Stomach smooth muscle (tissue), 2 donors: ENCODE measurements at regions not wholly inside any gene's neighbourhood (a gene's known extent, or its start where the extent isn't known, plus 50 kb on each side); places are given as distances from the start of the nearest gene placed in this dataset.

Experiments
- H3K27ac ChIP-seq: one replicate; pipeline ENCODE4 v1.7.0; 2013; ENCODE audit warnings: mild to moderate bottlenecking, low read length, inconsistent platforms
- H3K27me3 ChIP-seq, 2 donors: one replicate each; pipeline ENCODE4 v1.7.0; 2013; ENCODE audit warnings: low read length in 2 of 2; ENCODE audit not compliant: insufficient read depth in 2 of 2, control insufficient read depth in 1 of 2
- H3K36me3 ChIP-seq, 2 donors: one replicate each; pipeline ENCODE4 v1.7.0; 2013; ENCODE audit warnings: low read length in 2 of 2; ENCODE audit not compliant: control insufficient read depth in 2 of 2, insufficient read depth in 2 of 2
- H3K4me1 ChIP-seq: one replicate; pipeline ENCODE4 v1.7.0; 2013; ENCODE audit warnings: low read length; ENCODE audit not compliant: control insufficient read depth, insufficient read depth
- H3K4me3 ChIP-seq, 2 donors: one replicate each; pipeline ENCODE4 v1.7.0; 2013; ENCODE audit warnings: low read length in 2 of 2
- H3K9ac ChIP-seq, 2 donors: one replicate each; pipeline ENCODE4 v1.7.0; 2013; ENCODE audit warnings: low read length in 2 of 2, mild to moderate bottlenecking in 1 of 2
- H3K9me3 ChIP-seq, 2 donors: one replicate each; pipeline ENCODE4 v1.7.0; 2013; ENCODE audit warnings: low read length in 2 of 2; ENCODE audit not compliant: control insufficient read depth in 2 of 2
- donor health status: healthy.
- donor health status: Pancreatic carcinoma.

DNA sequence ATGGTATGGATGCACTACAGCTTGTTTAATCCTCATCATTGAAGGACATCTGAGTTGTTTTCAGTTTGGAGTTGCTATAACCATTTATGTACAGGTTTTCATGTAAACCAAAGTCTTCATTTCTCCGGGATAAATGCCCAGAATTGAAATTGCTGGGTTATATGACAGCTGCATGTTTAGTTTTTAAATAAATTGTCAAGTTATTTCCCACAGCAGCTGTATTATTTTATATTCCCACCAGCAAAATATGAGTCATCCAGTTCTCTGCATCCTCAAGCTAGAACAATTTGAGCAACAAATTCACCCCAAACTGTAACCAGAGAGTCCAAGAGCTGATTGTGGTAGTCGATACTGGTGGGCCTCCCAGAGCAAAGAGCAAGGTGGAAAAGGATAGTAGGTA lies 125.6 kb upstream of the PRNP start:
- no peak overlapping the region for H3K27ac ChIP-seq
- H3K9ac ChIP-seq: no peak overlapping the region
- H3K4me1 ChIP-seq: no peaks in the 10 kb centered on the region
- no peak overlapping the region for H3K4me3 ChIP-seq
- no peaks in the 10 kb centered on the region for H3K27me3 ChIP-seq
- no peaks in the 10 kb centered on the region for H3K9me3 ChIP-seq
- H3K36me3 ChIP-seq: no peaks in the 10 kb centered on the region

- Histone ChIP-seq H3K27me3 (no peaks in the 10 kb centered on the region), H3K9ac (no peak overlapping the region), H3K4me1 (no peaks in the 10 kb centered on the region), H3K4me3 (no peak overlapping the region), H3K9me3 (no peaks in the 10 kb centered on the region), H3K36me3 (no peaks in the 10 kb centered on the region), H3K27ac (no peak overlapping the region)
Measured at GRCh38 chr20:4559906-4560305, 126.3 kb upstream of the PRNP start.

GRCh38 chr20:4559106-4559505 lies 127.2 kb upstream of the PRNP start:
- H3K9ac ChIP-seq: no peak overlapping the region
- H3K4me3 ChIP-seq: no peak overlapping the region
- H3K27me3 ChIP-seq: no peaks in the 10 kb centered on the region
- no peaks in the 10 kb centered on the region for H3K4me1 ChIP-seq
- H3K36me3 ChIP-seq: no peaks in the 10 kb centered on the region
- no peak overlapping the region for H3K27ac ChIP-seq
- H3K9me3 ChIP-seq: no peaks in the 10 kb centered on the region

GRCh38 chr20:4556781-4557180 lies 129.5 kb upstream of the PRNP start:
- Histone ChIP-seq H3K9ac (no peak overlapping the region), H3K27me3 (no peaks in the 10 kb centered on the region), H3K4me3 (no peak overlapping the region), H3K27ac (no peak overlapping the region), H3K36me3 (no peaks in the 10 kb centered on the region), H3K4me1 (no peaks in the 10 kb centered on the region), H3K9me3 (no peaks in the 10 kb centered on the region)

- Histone ChIP-seq H3K27me3 (no peaks in the 10 kb centered on the region), H3K27ac (no peak overlapping the region), H3K4me1 (peaks cover 2% of the 10 kb centered on the region), H3K9me3 (no peaks in the 10 kb centered on the region), H3K4me3 (no peak overlapping the region), H3K36me3 (no peaks in the 10 kb centered on the region), H3K9ac (no peak overlapping the region)
Measured at GRCh38 chr20:4555188-4555890, 130.9 kb upstream of the PRNP start.

- no peak overlapping the region for H3K4me3 ChIP-seq
- no peak overlapping the region for H3K9ac ChIP-seq
- H3K4me1 ChIP-seq: peaks cover 5% of the 10 kb centered on the region
- H3K27ac ChIP-seq: no peak overlapping the region
- no peaks in the 10 kb centered on the region for H3K36me3 ChIP-seq
- H3K27me3 ChIP-seq: no peaks in the 10 kb centered on the region
- peaks cover 0 to under 1% of the 10 kb centered on the region in 2 donors for H3K9me3 ChIP-seq
Measured at GRCh38 chr20:4554346-4554745, 131.9 kb upstream of the PRNP start.

- H3K9me3 ChIP-seq: peaks cover 2 to 3% of the 10 kb centered on the region in 2 donors
- H3K27ac ChIP-seq: no peak overlapping the region
- no peaks in the 10 kb centered on the region for H3K27me3 ChIP-seq
- no peaks in the 10 kb centered on the region for H3K36me3 ChIP-seq
- no peak overlapping the region for H3K4me3 ChIP-seq
- H3K4me1 ChIP-seq: peaks cover 5% of the 10 kb centered on the region
- no peak overlapping the region for H3K9ac ChIP-seq
Measured at GRCh38 chr20:4552075-4552640, 134.1 kb upstream of the PRNP start.

GRCh38 chr20:4550740-4551139 lies 135.5 kb upstream of the PRNP start:
- Histone ChIP-seq H3K4me1 (peaks cover 5% of the 10 kb centered on the region), H3K9ac (no peak overlapping the region), H3K27me3 (no peaks in the 10 kb centered on the region), H3K36me3 (no peaks in the 10 kb centered on the region), H3K9me3 (peaks cover 2 to 3% of the 10 kb centered on the region in 2 donors), H3K4me3 (no peak overlapping the region), H3K27ac (no peak overlapping the region)

DNA sequence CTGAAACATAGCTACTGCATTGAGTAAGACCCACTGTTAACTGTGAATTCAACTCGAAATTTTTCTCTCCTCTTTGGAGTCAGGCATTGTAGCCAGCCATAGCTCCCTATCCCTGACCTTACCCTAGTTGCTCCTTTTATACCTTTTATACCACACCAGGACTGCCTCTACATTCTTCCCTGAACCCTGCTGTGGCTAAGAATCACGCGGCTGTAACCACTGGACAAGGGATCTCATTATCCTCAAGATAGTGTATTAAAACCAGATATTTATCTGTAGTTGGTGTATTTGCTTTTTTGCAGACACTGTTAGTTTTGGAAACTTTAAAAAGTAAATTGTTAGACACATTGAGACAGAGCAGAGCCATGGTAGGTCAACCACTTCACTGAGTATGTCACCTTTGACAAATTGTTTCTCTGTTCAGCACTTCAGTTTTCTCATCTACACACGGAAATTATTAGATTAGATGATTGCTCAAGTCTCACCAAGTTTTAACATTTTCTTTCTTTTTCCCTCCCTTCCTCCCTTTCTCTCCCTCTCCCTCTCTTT lies 136.5 kb upstream of the PRNP start:
- peaks cover 5% of the 10 kb centered on the region for H3K4me1 ChIP-seq
- no peak overlapping the region for H3K9ac ChIP-seq
- H3K27ac ChIP-seq: no peak overlapping the region
- H3K4me3 ChIP-seq: no peak overlapping the region
- no peaks in the 10 kb centered on the region for H3K27me3 ChIP-seq
- H3K36me3 ChIP-seq: no peaks in the 10 kb centered on the region
- H3K9me3 ChIP-seq: peaks cover 2 to 3% of the 10 kb centered on the region in 2 donors

GRCh38 chr20:4548552-4548951 lies 137.7 kb upstream of the PRNP start:
- H3K27me3 ChIP-seq: no peaks in the 10 kb centered on the region
- no peak overlapping the region for H3K4me3 ChIP-seq
- H3K4me1 ChIP-seq: peaks cover 5% of the 10 kb centered on the region
- H3K9ac ChIP-seq: no peak overlapping the region
- no peak overlapping the region for H3K27ac ChIP-seq
- H3K9me3 ChIP-seq: peaks cover 2 to 3% of the 10 kb centered on the region in 2 donors
- H3K36me3 ChIP-seq: no peaks in the 10 kb centered on the region

DNA sequence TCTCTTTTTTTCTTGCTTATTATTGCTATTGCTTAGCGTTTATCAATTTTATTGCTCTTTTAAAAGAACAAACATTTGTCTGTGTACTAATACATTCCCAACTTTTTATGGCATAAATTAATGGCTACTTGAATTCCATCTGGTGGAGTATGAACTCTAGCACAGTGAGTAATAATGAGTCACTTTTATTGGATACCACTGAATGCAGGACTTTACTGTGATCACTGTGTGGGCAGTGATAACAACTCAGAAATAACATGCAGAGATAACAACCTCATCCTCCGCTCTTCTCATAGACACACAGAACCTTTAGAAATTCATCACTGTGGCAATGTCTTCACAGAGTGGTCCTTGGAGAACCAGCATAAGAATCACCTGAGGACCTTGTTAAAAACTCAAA lies 139.5 kb upstream of the PRNP start:
- no peak overlapping the region for H3K4me3 ChIP-seq
- H3K9ac ChIP-seq: no peak overlapping the region
- no peak overlapping the region for H3K27ac ChIP-seq
- H3K9me3 ChIP-seq: peaks cover 2 to 3% of the 10 kb centered on the region in 2 donors
- H3K27me3 ChIP-seq: no peaks in the 10 kb centered on the region
- peaks cover 5% of the 10 kb centered on the region for H3K4me1 ChIP-seq
- H3K36me3 ChIP-seq: no peaks in the 10 kb centered on the region
